ENCODE measurements at regions not wholly inside any gene's neighbourhood (a gene's known extent, or its start where the extent isn't known, plus 50 kb on each side); places are given as distances from the start of the nearest gene placed in this dataset.

- TF ChIP-seq CTBP1 (IDR thresholded peaks at IDR 0.05; ENCODE audit: borderline replicate concordance) (no peak), L3MBTL2 (conservative IDR thresholded peaks at IDR 0.05) (no peak), FOXA1 (IDR thresholded peaks at IDR 0.05) (no peak), SP1 (IDR thresholded peaks at IDR 0.05) (no peak), PKNOX1 (IDR thresholded peaks at IDR 0.05) (peak; percentile 48; the same call in 1 of the 2 replicates), BHLHE40 (IDR thresholded peaks at IDR 0.05; ENCODE audit: borderline replicate concordance) (no peak), FOXM1 (IDR thresholded peaks at IDR 0.05; ENCODE audit: borderline replicate concordance) (no peak), SUZ12 (IDR thresholded peaks at IDR 0.05) (no peak), NFRKB (IDR thresholded peaks at IDR 0.05) (no peak), HDGF (IDR thresholded peaks at IDR 0.05; ENCODE audit: borderline replicate concordance) (no peak), FOXK2 (IDR thresholded peaks at IDR 0.05) (no peak)
Observed at GRCh38 chrX:13194291-13195103, 125.4 kb downstream of the ATXN3L start.
